ENCODE measurements at regions not wholly inside any gene's neighbourhood (a gene's known extent, or its start where the extent isn't known, plus 50 kb on each side); places are given as distances from the start of the nearest gene placed in this dataset.

GRCh38 chr17:68182940-68183551, 64.8 kb upstream of the AMZ2 start:
- DNase-seq (ENCODE audit: low read depth in 2 of 2) = no peak

- no peak for DNase-seq (ENCODE audit: low read depth in 2 of 2)
These were observed 63.7 kb upstream of the AMZ2 start for GRCh38 chr17:68184141-68184571.

GRCh38 chr17:68184816-68185436, 62.9 kb upstream of the AMZ2 start:
- no peak for DNase-seq (ENCODE audit: low read depth in 2 of 2)

DNA sequence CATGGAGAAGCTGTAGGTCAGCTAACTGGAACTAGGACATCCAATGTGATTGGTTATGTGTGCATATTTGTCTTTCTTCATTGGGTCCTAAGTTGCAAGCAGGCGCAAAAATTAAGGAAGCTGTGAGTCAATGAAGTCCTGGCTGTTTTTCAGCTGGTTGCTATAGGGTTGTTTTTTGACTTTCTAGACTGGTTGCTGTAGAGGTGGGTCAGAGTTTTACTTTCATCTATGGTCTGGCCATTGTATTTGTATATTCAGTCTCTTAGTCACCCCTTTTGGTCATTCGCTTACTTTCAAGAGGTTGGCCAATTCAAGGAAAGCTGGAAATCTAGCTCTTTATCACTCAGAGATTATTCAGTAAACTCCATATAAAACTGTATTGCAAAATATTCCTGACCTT, 62.0 kb upstream of the AMZ2 start:
- DNase-seq (ENCODE audit: low read depth in 2 of 2) = no peak

DNA sequence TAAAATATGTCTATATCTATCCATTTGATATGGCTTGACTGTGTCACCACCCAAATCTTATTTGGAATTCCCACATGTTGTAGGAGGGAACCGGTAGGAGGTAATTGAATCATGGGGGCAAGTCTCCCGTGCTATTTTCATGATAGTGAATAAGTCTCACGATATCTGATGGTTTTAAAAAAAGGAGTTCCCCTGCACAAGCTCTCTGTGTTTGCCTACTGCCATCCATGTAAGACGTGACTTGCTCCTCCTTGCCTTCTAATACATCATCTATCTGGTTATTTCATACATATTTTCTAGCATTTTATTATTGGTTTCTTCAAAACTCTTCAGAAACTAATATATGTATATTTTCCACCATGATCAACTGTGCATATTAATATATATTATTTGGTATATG, 57.3 kb upstream of the AMZ2 start:
- no peak for DNase-seq (ENCODE audit: low read depth in 2 of 2)

DNA sequence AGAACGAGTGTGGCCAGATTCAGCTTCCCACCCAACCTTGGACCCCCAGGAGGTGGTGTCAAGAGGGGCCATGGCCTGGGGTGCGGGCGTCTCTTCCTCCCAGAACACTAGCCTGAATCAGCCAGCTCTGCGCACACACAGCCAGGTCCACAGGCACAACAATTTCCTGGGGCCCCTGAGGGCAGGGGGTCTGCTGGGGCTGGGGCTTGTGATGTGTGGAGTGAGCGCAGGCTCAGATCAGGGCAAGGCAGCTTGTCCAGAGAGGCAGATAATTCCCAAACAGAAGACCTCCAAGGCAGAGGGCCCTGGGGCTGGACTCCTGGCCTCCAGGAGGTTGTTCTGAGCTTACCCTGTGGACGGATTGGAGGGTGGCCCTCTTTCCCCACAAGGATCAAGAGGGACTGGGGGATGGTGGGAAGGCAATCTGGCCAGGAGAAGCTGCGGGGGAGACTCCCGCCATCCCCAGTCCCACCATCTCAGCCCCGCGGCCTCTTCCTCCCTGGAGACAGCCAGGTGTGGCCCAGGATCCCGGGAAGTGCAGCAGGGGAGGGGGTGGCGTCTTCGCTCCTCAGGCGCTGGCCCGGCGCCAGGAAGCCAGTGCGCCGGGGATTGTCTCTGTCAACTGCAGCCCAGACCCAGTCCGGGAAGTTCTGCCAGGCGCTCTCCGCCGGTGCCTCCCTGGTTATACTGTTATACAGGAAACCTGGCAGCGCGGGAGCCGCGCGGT, 52.0 kb upstream of the AMZ2 start:
- DNase-seq (ENCODE audit: low read depth in 2 of 2) = no peak

DNA sequence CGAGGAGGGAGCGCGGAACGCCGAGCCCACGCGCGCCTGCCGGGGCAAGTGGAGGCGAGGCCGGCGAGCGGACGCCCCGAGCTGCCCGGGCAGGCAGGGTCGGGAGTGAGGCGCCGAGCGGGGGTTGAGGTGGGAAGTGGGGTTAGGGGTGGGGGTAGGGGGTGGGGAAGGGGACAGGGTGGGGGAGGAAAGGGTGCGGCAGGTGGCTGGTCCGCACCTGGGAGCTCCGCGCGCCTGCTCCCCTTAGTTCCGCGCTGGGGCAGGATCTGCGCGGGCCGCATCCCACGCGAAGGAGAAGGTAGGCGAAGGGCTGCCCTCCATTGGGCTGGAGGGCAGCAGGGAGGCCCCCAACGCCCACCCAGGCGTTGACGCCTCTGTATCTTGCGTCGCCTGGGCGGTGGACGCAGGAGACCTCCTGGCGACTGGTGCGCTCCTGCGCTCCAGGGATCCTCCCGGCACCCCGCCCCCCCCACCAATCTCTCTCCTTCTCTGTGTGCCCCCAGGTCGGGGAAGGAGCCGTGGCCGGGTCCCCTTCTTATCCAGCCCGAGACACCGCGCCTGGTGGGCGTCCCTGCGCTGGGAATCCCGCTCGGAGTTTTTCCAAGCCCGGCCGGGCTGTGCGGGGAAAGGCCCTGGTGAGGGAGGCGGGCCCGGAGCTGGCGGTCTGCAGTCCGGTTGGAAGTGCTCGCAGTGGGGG, 51.3 kb upstream of the AMZ2 start:
- no peak for DNase-seq (ENCODE audit: low read depth in 2 of 2)

DNA sequence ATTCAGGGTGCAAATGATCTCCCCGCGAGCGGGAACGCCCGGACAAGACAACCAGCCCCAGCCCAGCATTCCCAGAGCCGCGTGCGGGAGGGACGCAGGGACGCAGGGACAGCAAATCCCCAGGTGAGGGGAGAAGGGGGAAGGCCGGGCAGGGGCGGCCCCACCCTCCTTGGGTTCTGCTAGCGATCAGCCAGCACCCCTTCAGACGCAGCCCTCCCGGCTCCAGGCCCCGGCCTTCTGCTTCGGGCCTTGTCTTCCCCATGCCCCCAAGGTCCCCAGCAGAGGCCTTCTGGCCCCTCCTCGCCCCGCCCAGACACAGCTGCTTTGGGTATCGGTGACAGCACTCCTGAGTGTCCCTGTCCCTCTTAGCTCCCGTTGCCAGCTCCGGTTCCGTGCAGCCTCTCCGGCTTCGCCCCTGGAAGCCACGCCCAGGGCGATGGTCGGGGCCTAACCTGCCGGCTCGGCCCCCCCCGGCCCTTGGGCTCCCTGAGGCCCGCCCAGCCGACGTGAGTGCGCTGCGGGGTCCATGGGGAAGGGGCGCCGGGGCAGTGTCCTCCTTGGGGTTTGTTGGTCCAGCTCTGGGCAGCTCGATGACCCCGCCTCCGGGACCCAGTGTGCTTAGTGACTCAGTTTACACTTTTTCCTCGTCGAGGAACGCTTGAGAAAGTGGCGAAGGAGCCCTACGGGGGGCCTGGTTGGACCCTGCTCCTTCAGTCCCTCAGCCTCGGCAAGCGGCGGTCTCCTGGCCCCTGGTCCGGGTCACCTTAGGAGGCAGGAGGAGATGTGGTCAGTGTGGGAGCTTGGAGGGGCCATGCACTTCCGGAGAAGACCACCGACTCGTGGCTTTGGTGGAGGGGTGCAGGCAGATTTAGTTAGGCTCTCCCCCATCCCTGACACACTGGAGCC, 50.5 kb upstream of the AMZ2 start:
- DNase-seq (ENCODE audit: low read depth in 2 of 2) = no peak

GRCh38 chr17:68197997-68198930, 49.6 kb upstream of the AMZ2 start:
- DNase-seq (ENCODE audit: low read depth in 2 of 2) = no peak
